PFSK-1 (cell line): ENCODE measurements at regions not wholly inside any gene's neighbourhood (a gene's known extent, or its start where the extent isn't known, plus 50 kb on each side); places are given as distances from the start of the nearest gene placed in this dataset.

Experiments
- FOXP2 ChIP-seq: optimal IDR thresholded peaks from 2 replicates; pipeline ENCODE3; 2011; ENCODE audit warnings: borderline replicate concordance, control low read depth, inconsistent platforms; ENCODE audit not compliant: insufficient read depth; ENCODE audit errors: extremely low read length, extremely low read depth
- POLR2AphosphoS5 ChIP-seq: IDR thresholded peaks from 2 replicates; pipeline ENCODE4 v1.6.1; 2012; ENCODE audit warnings: low read depth, mild to moderate bottlenecking, control low read depth, low read length, moderate library complexity
- SIN3A ChIP-seq: IDR thresholded peaks from 2 replicates; pipeline ENCODE4 v1.6.1; 2012; ENCODE audit warnings: mild to moderate bottlenecking, low read length, moderate library complexity, borderline replicate concordance; ENCODE audit not compliant: insufficient read depth
- TAF1 ChIP-seq: IDR thresholded peaks from 2 replicates; pipeline ENCODE4 v1.6.1; 2012; ENCODE audit warnings: low read length, control low read depth, borderline replicate concordance; ENCODE audit not compliant: insufficient read depth
- TF ChIP-seq, protein P1 (sequence below), 2 experiments: IDR thresholded peaks; 2 replicates each; pipeline versions ENCODE4 v1.6.1 to v1.8.0; 2011 to 2012; ENCODE audit warnings: low read depth in 2 of 2, low read length in 2 of 2, control low read depth in 1 of 2, inconsistent platforms in 1 of 2, mild to moderate bottlenecking in 1 of 2, moderate library complexity in 1 of 2; ENCODE audit not compliant: insufficient read depth in 1 of 2

GRCh38 chr20:50381075-50381732, 129.0 kb upstream of the PTPN1 start:
- no peak for TF ChIP-seq TAF1
- no peak for TF ChIP-seq FOXP2
- TF ChIP-seq, protein P1, sequence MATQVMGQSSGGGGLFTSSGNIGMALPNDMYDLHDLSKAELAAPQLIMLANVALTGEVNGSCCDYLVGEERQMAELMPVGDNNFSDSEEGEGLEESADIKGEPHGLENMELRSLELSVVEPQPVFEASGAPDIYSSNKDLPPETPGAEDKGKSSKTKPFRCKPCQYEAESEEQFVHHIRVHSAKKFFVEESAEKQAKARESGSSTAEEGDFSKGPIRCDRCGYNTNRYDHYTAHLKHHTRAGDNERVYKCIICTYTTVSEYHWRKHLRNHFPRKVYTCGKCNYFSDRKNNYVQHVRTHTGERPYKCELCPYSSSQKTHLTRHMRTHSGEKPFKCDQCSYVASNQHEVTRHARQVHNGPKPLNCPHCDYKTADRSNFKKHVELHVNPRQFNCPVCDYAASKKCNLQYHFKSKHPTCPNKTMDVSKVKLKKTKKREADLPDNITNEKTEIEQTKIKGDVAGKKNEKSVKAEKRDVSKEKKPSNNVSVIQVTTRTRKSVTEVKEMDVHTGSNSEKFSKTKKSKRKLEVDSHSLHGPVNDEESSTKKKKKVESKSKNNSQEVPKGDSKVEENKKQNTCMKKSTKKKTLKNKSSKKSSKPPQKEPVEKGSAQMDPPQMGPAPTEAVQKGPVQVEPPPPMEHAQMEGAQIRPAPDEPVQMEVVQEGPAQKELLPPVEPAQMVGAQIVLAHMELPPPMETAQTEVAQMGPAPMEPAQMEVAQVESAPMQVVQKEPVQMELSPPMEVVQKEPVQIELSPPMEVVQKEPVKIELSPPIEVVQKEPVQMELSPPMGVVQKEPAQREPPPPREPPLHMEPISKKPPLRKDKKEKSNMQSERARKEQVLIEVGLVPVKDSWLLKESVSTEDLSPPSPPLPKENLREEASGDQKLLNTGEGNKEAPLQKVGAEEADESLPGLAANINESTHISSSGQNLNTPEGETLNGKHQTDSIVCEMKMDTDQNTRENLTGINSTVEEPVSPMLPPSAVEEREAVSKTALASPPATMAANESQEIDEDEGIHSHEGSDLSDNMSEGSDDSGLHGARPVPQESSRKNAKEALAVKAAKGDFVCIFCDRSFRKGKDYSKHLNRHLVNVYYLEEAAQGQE (IDR thresholded peaks at IDR 0.05; ENCODE audit: insufficient read depth in 1 of 2, low read depth in 2 of 2, low read length in 2 of 2): no peak
- no peak for TF ChIP-seq POLR2AphosphoS5
- no peak for TF ChIP-seq SIN3A

- no peak for TF ChIP-seq TAF1
- TF ChIP-seq, protein P1 (IDR thresholded peaks at IDR 0.05; ENCODE audit: insufficient read depth in 1 of 2, low read depth in 2 of 2, low read length in 2 of 2): no peak
These were observed 128.2 kb upstream of the PTPN1 start for GRCh38 chr20:50381771-50382593.

GRCh38 chr20:50385733-50386640, 124.2 kb upstream of the PTPN1 start:
- TF ChIP-seq FOXP2 (no peak), POLR2AphosphoS5 (no peak), SIN3A (no peak), TAF1 (no peak)
- TF ChIP-seq, protein P1 (IDR thresholded peaks at IDR 0.05; ENCODE audit: insufficient read depth in 1 of 2, low read depth in 2 of 2, low read length in 2 of 2): no peak

DNA sequence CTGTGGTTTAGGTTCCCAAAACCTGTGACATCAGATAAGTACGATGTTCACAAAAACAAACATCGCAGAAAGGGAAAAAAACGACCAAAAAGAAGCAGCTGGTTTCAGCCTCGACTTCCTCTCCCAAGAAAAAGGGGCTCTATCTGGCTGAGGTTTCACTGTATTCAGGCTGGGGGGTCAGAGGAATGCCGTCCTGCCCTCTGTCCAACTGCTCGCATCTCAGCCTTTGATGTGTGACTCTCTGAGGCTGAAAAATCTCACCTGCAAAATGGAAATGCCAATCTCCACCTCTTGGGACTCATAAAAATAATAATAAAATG, 123.6 kb upstream of the PTPN1 start:
- TF ChIP-seq FOXP2: no peak
- no peak for TF ChIP-seq POLR2AphosphoS5
- no peak for TF ChIP-seq TAF1
- no peak for TF ChIP-seq SIN3A
- TF ChIP-seq, protein P1 (IDR thresholded peaks at IDR 0.05; ENCODE audit: insufficient read depth in 1 of 2, low read depth in 2 of 2, low read length in 2 of 2): no peak
